GM12874 (cell line): ENCODE measurements at regions not wholly inside any gene's neighbourhood (a gene's known extent, or its start where the extent isn't known, plus 50 kb on each side); places are given as distances from the start of the nearest gene placed in this dataset.

ENCODE experiments used
- TF ChIP-seq, protein P1 (sequence below): IDR thresholded peaks from 2 replicates; pipeline ENCODE4 v1.5.1; 2011; ENCODE audit warnings: low read depth, mild to moderate bottlenecking, control low read depth, low read length, moderate library complexity; ENCODE audit not compliant: insufficient read depth

DNA sequence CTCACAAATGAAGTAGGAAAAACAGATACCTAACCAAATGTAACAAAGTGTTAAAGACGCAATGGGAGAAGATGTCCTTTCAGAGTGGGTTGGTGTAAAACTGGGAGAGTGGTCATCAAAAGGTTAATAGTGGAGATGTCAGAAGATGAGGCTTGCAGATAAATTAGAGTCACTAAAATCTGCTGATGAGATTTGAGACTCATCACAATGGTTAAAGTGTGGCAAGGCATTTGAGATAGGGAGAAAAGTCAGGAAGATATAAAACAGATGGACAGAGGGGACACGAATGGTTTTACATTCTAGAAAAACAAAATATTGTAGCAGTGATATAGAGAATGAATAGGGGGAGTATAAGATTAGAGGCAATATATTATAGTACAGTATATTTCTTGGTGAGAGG is 406.0 kb upstream of the SEMA6A start:
- TF ChIP-seq, protein P1, sequence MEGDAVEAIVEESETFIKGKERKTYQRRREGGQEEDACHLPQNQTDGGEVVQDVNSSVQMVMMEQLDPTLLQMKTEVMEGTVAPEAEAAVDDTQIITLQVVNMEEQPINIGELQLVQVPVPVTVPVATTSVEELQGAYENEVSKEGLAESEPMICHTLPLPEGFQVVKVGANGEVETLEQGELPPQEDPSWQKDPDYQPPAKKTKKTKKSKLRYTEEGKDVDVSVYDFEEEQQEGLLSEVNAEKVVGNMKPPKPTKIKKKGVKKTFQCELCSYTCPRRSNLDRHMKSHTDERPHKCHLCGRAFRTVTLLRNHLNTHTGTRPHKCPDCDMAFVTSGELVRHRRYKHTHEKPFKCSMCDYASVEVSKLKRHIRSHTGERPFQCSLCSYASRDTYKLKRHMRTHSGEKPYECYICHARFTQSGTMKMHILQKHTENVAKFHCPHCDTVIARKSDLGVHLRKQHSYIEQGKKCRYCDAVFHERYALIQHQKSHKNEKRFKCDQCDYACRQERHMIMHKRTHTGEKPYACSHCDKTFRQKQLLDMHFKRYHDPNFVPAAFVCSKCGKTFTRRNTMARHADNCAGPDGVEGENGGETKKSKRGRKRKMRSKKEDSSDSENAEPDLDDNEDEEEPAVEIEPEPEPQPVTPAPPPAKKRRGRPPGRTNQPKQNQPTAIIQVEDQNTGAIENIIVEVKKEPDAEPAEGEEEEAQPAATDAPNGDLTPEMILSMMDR, result no peak

DNA sequence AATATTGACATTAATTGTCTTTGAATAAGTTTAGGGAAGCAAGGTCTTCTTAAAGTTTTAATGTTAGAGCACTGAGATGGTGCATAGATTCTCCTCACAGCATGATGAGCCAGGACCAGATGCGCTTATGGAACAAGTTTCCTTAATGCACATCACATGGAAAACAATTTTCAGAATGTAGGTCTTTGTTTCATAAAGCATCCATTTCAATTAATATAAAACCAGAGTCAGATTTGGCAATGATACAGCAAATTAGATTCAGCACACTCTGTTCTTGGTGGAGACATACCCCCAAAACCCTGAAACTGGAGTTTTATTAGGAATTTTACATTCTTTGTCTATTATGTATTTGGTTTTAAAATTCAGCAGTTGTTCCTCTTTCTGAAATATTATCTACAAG is 402.1 kb upstream of the SEMA6A start:
- TF ChIP-seq, protein P1, result no peak

DNA sequence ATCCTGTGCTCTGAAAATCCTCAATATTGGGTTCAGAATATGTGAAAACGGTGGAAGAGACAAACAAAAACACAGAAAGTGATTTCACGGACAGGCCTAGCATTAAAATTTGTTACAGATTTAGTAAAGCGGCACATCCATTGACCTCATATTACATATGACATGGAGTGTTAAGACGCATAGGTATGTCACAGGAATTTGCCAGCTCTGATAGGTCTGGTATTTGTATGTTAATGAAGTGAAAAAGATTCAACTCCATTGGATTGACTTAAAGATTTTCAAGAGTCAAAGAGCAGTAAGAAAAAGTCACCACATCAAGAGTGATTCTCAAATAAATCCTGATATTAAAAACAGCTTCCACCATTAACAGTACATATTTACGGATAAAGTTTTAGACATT is 396.5 kb upstream of the SEMA6A start:
- TF ChIP-seq, protein P1, result no peak

DNA sequence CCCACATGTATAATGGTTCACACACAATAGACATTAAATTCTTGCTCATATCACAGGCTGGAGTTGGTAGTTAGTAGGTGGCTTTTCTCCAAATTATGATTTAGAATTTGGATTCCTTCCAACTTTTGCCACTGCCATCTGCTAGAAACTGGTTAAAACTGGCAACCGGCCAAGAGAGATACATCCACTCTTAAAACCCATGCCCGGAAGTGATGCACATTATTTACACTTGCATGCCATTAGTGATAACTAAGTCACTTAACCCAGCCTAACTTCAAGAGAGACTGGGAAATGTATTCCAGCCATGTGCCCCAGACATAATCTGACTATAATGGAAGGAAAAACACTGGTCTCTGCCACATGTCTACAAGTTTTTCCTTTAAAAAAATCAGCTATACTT is 395.7 kb upstream of the SEMA6A start:
- TF ChIP-seq, protein P1, result no peak

DNA sequence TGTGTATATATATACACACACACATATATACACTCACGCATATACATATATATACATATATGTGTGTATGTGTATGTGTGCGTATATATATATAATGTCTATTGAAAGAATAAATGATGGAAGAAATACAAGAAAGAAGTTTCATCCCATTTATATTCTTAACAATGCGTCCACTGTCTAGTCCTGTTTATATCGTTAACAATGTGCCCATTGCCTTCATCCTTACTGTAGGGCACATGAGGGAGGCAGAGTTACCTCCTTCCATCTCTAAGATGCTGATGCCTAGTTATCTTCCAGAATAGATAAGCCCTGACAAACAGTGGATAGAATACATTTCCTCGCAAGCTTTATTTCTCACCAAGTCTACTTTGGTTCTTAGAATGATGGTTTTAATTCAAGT is 389.8 kb upstream of the SEMA6A start:
- TF ChIP-seq, protein P1, result no peak

DNA sequence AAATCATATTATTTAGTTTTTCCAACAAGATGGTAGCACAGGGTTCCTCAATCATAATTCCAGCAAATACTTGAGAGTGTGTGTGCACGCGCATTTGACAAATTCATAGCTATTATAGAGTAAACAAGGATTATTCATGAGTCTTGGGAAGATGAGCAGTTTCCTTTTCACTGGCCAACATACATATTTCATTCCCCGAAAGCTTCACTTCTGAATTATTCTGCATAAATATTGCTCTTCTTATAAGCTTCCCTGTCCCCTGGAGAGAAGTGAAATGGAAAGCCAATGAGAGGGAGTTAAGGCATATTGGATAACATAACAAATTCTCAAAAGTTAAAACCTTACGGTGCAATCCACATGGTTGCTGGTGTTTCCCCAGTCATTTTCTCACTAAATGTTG is 386.4 kb upstream of the SEMA6A start:
- TF ChIP-seq, protein P1, result no peak

DNA sequence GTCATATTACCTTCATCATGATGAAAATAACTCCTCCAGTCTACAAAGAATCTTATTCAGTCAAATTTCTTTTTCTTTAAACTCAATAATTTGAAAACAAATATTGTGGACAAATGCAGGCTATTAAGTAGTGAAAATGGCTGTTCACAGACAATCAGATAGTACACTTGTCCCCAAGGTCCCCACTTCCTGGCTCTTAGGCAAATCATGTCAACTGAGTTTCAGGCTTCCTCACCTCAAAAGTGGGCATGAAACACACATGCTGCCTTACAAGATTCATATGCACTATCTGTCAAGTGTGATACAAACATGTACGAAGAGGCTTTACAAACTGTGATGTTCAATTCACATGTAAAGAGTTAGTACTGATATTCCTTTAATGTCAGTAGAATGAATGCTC is 385.2 kb upstream of the SEMA6A start:
- TF ChIP-seq, protein P1, result no peak
